Loucy (cell line): ENCODE measurements at regions not wholly inside any gene's neighbourhood (a gene's known extent, or its start where the extent isn't known, plus 50 kb on each side); places are given as distances from the start of the nearest gene placed in this dataset.

ENCODE experiments used
- H2AFZ ChIP-seq: fragments of 200-600 bp; sonication (generic); 2 replicates; pipeline ENCODE4 v1.6.0; 2016; ENCODE audit warnings: antibody characterized with exemption, mild to moderate bottlenecking, low read length, moderate library complexity
- H3F3A ChIP-seq: fragments of 200-600 bp; 2 replicates; pipeline ENCODE4 v1.6.0; 2016; ENCODE audit warnings: antibody characterized with exemption, low read depth, mild to moderate bottlenecking
- H3K27me3 ChIP-seq: fragments of 200-600 bp; sonication (generic); 2 replicates; pipeline ENCODE4 v1.6.1; 2014; ENCODE audit warnings: low read length, mild to moderate bottlenecking; ENCODE audit not compliant: insufficient read depth, poor library complexity, severe bottlenecking
- H3K36me3 ChIP-seq: fragments of 200-600 bp; sonication (generic); 2 replicates; pipeline ENCODE4 v1.6.1; 2016; ENCODE audit warnings: low read length; ENCODE audit not compliant: insufficient read depth
- H3K4me1 ChIP-seq: fragments of 200-600 bp; sonication (generic); 2 replicates; pipeline ENCODE4 v1.5.1; 2014; ENCODE audit warnings: low read length, mild to moderate bottlenecking; ENCODE audit not compliant: insufficient read depth, poor library complexity, severe bottlenecking
- H3K4me2 ChIP-seq: fragments of 200-600 bp; sonication (generic); 2 replicates; pipeline ENCODE4 v1.6.0; 2014; ENCODE audit warnings: antibody characterized with exemption, low read length, low read depth, mild to moderate bottlenecking; ENCODE audit not compliant: poor library complexity, severe bottlenecking
- H3K4me3 ChIP-seq: fragments of 200-600 bp; sonication (generic); 2 replicates; pipeline ENCODE4 v1.5.1; 2014; ENCODE audit warnings: low read length, mild to moderate bottlenecking, mixed read lengths; ENCODE audit not compliant: poor library complexity, severe bottlenecking
- H3K79me2 ChIP-seq: fragments of 200-600 bp; sonication (generic); 2 replicates; pipeline ENCODE4 v1.6.1; 2014; ENCODE audit warnings: low read length; ENCODE audit not compliant: insufficient read depth
- H3K9ac ChIP-seq: fragments of 200-600 bp; sonication (generic); 2 replicates; pipeline ENCODE4 v1.6.0; 2014; ENCODE audit warnings: mild to moderate bottlenecking, low read depth, low read length, moderate library complexity; ENCODE audit not compliant: poor library complexity, severe bottlenecking
- H3K9me2 ChIP-seq: fragments of 200-600 bp; sonication (generic); replicated peaks from 2 replicates; pipeline ENCODE4 v1.6.1; 2016; ENCODE audit warnings: low read depth, low read length, mixed read lengths
- H3K9me3 ChIP-seq: fragments of 200-600 bp; sonication (generic); 2 replicates; pipeline ENCODE4 v1.6.1; 2014; ENCODE audit warnings: mild to moderate bottlenecking, antibody characterized with exemption, low read length, low read depth; ENCODE audit not compliant: insufficient read depth
- H4K20me1 ChIP-seq: fragments of 200-600 bp; sonication (generic); 2 replicates; pipeline ENCODE4 v1.6.0; 2014; ENCODE audit warnings: antibody characterized with exemption, low read length, mild to moderate bottlenecking; ENCODE audit not compliant: insufficient read depth, poor library complexity, severe bottlenecking
- CTCF ChIP-seq: fragments of 200-600 bp; sonication (generic); conservative IDR thresholded peaks from 2 replicates; pipeline ENCODE4 v1.5.1; 2014; ENCODE audit warnings: mild to moderate bottlenecking, antibody characterized with exemption, low read length
- EZH2phosphoT487 ChIP-seq: fragments of 200-600 bp; IDR thresholded peaks from 2 replicates; pipeline ENCODE4 v1.6.1; 2018; ENCODE audit warnings: antibody characterized with exemption, mild to moderate bottlenecking, moderate library complexity, borderline replicate concordance

- Histone ChIP-seq H2AFZ (no peak overlapping the region), H3K9me3 (no peaks in the 10 kb centered on the region; the same call in 1 of the 2 replicates), H3F3A (no peaks in the 10 kb centered on the region), H3K4me1 (no peaks in the 10 kb centered on the region), H3K4me3 (no peak overlapping the region), H4K20me1 (no peaks in the 10 kb centered on the region), H3K4me2 (no peak overlapping the region), H3K9ac (no peak overlapping the region), H3K27me3 (no peaks in the 10 kb centered on the region), H3K9me2 (no peaks in the 10 kb centered on the region), H3K36me3 (no peaks in the 10 kb centered on the region), H3K79me2 (no peaks in the 10 kb centered on the region)
- no peak for TF ChIP-seq EZH2phosphoT487
- TF ChIP-seq CTCF: no peak
These were observed 179.5 kb upstream of the RNF32 start for GRCh38 chr7:156460858-156461627.

- no peaks in the 10 kb centered on the region for H3K79me2 ChIP-seq
- H3K9ac ChIP-seq: no peak overlapping the region
- H3F3A ChIP-seq: no peaks in the 10 kb centered on the region
- H2AFZ ChIP-seq: no peak overlapping the region
- H4K20me1 ChIP-seq: no peaks in the 10 kb centered on the region
- no peak overlapping the region for H3K4me3 ChIP-seq
- H3K4me2 ChIP-seq: no peak overlapping the region
- no peaks in the 10 kb centered on the region for H3K9me2 ChIP-seq
- no peaks in the 10 kb centered on the region; the same call in 1 of the 2 replicates for H3K9me3 ChIP-seq
- TF ChIP-seq CTCF (no peak), EZH2phosphoT487 (no peak)
- no peaks in the 10 kb centered on the region for H3K4me1 ChIP-seq
- no peaks in the 10 kb centered on the region for H3K36me3 ChIP-seq
- no peaks in the 10 kb centered on the region for H3K27me3 ChIP-seq
These were observed 181.0 kb upstream of the RNF32 start for GRCh38 chr7:156459582-156459981.

- H3F3A ChIP-seq: no peaks in the 10 kb centered on the region
- no peak overlapping the region for H3K9ac ChIP-seq
- no peak overlapping the region for H2AFZ ChIP-seq
- no peaks in the 10 kb centered on the region for H3K36me3 ChIP-seq
- no peaks in the 10 kb centered on the region for H3K27me3 ChIP-seq
- no peaks in the 10 kb centered on the region for H3K9me2 ChIP-seq
- TF ChIP-seq CTCF: no peak
- TF ChIP-seq EZH2phosphoT487: no peak
- no peaks in the 10 kb centered on the region; the same call in 1 of the 2 replicates for H3K9me3 ChIP-seq
- no peaks in the 10 kb centered on the region for H3K79me2 ChIP-seq
- H3K4me1 ChIP-seq: no peaks in the 10 kb centered on the region
- H4K20me1 ChIP-seq: no peaks in the 10 kb centered on the region
- no peak overlapping the region for H3K4me3 ChIP-seq
- no peak overlapping the region for H3K4me2 ChIP-seq
These were observed 181.5 kb upstream of the RNF32 start for GRCh38 chr7:156459067-156459466.
